Hepatocyte (in vitro differentiated cells): ENCODE measurements at regions not wholly inside any gene's neighbourhood (a gene's known extent, or its start where the extent isn't known, plus 50 kb on each side); places are given as distances from the start of the nearest gene placed in this dataset.

Experiments
- CTCF ChIP-seq: fragments of 200-600 bp; sonication (generic); IDR thresholded peaks from 2 replicates; pipeline ENCODE4 v1.5.1; 2016; ENCODE audit warnings: antibody characterized with exemption, mild to moderate bottlenecking; ENCODE audit not compliant: poor library complexity
- EZH2 ChIP-seq: fragments of 200-600 bp; sonication (generic); IDR thresholded peaks from 2 replicates; pipeline ENCODE4 v1.6.1; 2016; ENCODE audit warnings: antibody characterized with exemption, mild to moderate bottlenecking, borderline replicate concordance
- EZH2phosphoT487 ChIP-seq: fragments of 200-600 bp; sonication (generic); IDR thresholded peaks from one replicate; pipeline ENCODE4 v1.6.1; 2018; ENCODE audit warnings: antibody characterized with exemption, mild to moderate bottlenecking, low read depth, moderate library complexity; ENCODE audit not compliant: unreplicated experiment, severe bottlenecking

DNA sequence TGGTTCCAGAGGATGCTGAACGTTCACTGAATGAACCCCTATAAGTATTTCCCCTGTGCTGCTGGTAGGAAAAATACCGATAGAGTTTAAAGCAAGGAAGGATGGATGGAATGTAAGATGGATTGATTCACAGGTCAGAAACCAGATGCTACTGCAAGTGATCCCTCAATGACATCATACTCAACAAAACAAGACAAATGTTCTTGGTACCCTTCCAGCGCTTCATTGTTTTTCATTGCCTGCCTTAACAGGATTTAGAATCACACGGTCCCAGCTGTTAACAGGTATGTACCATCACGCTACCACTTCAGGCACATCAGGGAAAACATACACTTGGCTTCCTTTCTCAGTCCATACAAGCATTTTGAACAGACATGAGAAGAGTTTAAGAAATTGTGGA, 118.1 kb upstream of the TLR3 start:
- no peak for TF ChIP-seq EZH2
- no peak for TF ChIP-seq CTCF
- TF ChIP-seq EZH2phosphoT487 = no peak
